Superior temporal gyrus (tissue), 1 donor: ENCODE measurements at regions not wholly inside any gene's neighbourhood (a gene's known extent, or its start where the extent isn't known, plus 50 kb on each side); places are given as distances from the start of the nearest gene placed in this dataset.

Source experiments
- DNase-seq: peaks from one replicate; pipeline ENCODE4 v3.0.0-alpha.2; 2016; ENCODE audit errors: extremely low spot score

GRCh38 chr10:3016016-3016415, 51.3 kb upstream of the PFKP start:
- no peak for DNase-seq

- DNase-seq, result no peak
These were observed 52.4 kb upstream of the PFKP start for GRCh38 chr10:3014968-3015367.

DNA sequence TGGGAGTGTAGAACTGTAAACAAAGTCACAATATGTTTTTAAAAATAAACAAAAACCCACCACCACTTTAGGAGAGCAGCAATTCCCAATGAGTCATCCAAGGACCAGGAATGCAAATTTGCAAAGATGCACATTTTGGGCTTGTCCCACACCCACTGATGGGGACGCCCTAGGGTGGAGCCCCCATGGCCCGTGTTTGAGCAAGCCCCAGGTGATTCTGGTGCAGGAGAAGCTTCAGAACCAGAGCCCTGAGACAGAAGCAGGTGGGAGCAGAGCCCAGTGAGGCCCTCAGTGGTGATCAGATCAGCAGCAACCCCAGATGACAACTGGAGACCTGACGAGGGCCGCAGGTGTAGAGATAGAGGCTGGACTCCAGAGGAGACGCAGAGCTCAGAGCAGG, 55.1 kb upstream of the PFKP start:
- DNase-seq, result no peak

DNA sequence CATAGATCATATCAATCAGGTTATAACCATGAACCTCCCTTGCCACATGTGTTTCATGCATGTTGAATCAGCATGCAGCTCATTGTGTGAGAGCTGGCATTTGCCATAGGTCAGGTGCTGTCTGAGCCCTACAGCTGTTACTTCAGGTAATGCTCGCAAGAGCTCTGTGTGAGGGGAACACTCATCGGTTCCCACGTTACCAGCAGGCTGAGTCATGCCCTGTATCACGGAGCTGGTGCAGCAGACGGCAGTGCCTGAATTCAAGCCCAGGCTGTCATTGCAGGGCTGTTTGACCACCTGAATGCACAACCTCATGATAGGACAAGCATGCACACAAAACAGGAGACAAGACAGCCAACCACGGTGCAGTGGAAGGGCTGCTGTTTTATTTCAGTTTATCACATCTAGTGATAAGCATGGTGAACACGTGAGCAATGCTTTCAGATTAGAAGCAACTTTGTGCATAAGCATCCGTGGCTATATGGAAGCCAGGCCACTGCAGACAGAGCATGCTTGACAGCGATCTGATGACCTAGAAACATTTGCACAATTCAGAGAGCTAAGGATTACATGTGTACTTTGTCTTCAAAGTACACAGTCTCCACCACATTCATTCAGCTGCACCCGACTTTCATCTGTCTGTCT, 56.4 kb upstream of the PFKP start:
- no peak for DNase-seq

GRCh38 chr10:3010334-3010733, 57.0 kb upstream of the PFKP start:
- DNase-seq, result no peak

DNA sequence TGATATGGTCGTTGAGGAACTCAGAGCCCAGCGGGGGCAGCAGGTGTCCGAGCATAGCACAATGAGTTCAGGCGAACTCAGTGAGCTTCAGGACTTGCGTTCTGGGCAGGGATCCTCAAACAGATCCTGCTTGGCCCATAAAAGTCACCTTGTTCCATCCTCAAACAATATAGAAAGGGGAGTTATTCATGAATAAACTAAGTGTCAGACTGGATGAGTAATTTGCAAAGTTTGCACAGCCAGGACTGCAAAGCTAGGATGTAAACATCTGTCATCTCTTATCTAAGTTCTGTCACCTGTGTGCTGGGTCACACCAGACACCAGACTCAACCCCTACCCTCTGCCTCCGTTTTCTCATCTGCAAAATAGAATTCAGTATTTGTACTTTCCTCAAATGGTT, 58.0 kb upstream of the PFKP start:
- no peak for DNase-seq

- DNase-seq, result no peak
These were observed 58.7 kb upstream of the PFKP start for GRCh38 chr10:3008518-3009195.

DNA sequence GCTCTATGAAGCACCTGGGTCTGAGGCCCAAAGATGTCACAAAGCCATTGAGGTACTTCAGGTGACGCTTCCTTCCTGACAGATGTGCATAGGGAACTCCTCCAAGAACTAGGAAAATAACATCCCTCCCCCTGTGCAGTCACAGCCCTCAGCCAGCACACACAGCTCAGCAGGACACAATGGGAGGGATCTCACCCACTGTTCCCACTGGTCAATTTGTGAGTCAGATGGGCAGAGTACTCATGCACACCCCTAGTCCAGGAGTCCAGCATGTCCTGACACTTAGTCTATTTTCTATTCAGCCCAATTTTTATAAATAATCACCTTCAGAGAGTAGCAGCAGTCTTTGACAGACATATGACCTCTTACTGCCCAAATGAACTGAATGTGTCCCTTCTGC, 60.7 kb upstream of the PFKP start:
- no peak for DNase-seq

DNA sequence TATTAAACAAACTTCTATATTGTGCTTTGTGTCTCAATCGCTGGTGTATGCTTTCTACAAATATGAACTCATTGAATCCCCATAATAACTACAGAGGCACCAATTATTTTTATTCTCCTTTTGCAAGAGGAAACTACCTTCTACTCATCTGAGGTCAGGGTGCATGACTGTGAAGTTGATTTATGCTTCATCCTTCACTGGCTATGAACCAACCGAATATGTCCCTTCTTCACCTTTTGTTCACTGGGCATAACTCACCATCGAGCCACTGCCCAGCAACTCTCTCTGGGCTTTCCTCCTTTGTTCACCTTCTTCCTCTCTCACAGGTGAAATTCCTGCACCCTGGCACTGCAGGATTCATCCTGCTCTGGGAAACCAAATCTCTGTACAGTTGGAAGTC, 61.3 kb upstream of the PFKP start:
- no peak for DNase-seq

DNA sequence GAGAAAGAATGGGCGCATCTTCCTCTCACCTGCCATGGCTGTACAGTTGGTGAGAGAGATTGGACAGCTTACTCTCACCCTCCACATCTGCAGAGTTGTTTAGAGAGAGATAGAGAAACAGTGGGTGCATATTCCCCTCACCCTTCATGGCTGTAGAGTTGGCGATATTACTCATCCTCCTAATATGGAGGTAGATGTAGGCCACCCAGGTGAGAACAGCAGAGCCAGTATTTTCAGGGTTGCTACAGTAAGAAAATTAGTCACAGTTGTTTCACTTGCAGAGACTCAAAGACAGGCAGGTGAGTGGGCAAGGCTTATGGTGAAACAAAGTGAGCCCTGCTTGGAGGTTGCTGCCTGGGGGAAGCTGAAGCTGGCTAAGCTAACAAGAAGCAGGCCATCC, 65.0 kb upstream of the PFKP start:
- DNase-seq, result no peak

GRCh38 chr10:3000048-3000447, 67.3 kb upstream of the PFKP start:
- DNase-seq, result no peak

DNA sequence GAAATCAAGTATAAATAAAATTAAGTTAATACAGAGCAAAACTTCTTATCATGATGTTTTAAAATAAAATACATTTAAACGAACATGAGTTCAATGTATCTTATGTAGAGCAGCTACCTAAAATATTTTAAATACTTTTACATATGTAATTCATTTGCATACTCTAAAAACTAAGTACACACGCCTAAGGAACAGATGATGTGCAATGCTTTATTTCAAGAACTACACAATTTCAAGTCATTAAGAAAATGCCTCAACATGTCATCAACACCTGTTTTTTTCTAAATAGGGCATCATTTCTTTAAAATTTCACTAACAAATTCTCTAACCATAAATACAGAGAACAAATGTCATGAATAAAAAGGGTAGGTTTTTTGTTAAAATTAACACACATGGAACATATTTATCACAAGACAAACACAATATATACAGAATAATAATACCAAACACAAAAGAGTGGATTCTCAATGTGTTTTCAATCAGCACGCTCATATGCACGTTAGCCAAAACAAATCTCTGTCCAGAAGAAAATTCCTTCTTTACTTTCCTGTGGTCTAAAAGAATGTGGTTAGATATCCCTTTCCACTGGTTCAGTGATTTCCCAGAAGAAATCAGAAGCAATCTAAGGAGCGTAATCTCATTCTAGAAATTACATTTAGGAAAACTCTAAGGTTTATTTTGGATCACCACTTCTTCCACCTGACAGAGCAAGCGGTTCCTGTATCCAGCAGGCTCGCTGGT, 73.0 kb upstream of the PFKP start:
- DNase-seq, result no peak

DNA sequence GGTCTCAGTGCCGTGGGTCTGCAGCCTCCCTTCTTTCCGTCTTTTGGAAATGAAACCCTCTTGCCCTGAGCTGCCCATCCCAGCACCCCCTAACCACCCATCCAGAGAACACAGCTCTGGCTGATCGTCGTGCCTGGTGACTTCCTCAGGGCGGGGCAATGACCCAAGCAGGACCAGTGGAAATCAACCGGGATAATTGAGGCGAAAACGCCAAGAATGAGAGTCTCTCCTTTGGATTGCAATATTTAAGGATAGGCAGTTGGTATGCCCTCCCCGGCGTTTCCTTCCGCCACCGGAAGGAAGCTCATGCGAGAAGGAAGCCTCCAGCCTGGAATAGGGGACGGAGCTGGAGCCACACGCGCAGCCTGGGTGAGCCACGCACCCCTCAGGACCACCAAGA, 73.7 kb upstream of the PFKP start:
- DNase-seq, result no peak

DNA sequence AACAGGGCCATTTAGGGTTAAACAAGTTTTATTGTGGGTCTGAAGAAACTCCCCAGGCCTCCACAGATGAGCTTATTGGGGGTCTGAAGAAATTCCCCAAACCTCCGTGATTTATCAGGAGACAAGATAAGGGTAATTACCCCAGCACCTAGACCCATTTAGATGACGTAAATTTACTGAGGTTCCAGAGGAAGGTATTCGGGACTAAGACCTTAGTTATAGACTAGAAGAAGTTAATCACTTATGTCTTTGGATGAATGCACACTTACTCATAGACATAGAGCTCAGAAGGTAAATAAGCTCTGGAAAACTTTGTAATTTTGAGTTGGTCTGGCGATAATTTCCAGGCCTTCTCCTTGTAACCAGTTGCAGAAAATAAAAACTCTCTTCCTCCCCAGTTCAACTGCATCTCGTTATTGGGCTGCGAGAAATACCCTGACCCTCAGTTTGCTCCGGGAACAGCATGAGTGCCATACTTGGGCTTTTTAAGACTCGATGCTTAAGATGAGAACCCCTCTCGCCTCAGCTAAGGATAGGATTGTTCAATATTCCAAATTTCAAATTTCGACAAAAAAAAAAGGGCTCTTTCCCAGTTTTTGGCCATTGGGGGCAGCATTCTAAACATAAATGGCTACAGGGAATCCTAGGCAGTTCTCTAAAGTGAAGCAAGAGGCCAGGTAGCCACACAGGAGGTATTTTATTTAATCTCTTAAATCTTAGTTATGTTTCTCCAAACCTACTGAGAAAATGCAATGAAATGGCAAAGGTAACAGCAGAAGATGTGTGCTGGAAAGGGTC, 74.7 kb upstream of the PFKP start:
- no peak for DNase-seq

DNA sequence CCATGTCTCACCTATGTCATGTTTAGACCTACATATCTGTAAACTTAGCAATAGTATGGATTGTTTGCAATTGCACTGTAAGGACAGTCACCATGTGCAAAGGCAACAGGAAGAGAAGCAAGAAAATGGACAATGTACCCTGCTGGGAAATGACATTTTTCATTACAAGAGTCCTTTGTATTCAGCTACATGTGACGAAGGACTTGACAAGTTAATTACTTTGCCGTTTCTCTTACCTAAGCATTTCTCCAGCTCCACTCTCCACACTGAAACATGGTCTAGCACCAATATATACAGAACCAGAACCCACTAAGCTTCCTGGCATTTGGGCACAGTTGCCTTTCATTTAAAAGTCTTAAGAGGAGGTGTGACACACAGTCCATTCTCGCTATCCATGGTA, 76.6 kb upstream of the PFKP start:
- DNase-seq, result no peak

DNA sequence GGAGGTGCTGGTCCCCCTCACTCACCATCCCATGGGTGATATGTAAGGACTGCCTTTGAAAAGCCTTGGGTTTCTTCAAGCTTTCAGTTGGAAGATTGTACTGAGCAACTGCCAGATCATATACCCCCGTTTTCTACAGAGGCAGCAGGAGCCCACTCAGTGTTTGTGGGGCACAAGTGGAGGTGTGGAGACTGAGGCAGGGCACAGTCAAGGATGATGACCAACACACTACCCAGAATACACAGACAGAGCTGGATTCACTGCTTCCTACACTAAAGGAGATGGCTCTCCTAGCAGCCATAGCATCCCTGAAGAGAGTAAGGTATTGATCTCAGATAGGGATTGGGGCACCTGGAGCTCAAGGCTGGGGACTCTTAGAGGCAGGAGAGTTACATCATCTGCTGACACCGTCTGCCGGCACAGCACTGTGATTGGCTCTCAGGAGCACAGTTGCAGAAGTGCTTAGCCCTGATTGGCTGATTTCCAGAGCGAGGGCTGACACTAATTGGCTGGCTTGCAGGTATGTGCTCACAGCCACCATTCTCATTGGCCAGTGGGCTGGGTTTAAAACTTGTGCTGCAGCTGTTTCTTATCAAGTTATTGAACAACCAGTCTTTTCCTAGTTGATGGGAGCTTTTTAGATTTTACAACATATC, 77.9 kb upstream of the PFKP start:
- no peak for DNase-seq

GRCh38 chr10:2987185-2987768, 80.1 kb upstream of the PFKP start:
- no peak for DNase-seq

DNA sequence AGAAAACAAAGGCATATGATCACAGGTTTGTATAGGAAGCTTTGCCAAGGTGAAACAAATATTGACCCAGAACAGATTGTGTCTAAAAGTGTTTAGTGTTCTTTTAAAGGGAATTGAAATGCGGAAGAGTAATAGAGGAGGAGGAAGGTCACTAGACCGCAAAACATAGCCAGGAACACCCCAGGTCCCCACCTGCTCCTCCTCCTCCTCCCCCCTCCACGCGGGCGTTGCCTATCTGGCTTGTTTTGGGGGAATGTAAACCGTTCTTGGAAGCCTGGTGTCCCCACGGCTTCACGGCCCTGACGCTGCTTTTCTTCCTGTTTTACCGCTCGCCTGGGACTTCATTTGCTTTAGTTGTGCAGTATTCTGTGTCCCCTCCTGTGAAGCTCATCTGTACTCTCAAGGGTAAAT, 81.0 kb upstream of the PFKP start:
- DNase-seq, result no peak

DNA sequence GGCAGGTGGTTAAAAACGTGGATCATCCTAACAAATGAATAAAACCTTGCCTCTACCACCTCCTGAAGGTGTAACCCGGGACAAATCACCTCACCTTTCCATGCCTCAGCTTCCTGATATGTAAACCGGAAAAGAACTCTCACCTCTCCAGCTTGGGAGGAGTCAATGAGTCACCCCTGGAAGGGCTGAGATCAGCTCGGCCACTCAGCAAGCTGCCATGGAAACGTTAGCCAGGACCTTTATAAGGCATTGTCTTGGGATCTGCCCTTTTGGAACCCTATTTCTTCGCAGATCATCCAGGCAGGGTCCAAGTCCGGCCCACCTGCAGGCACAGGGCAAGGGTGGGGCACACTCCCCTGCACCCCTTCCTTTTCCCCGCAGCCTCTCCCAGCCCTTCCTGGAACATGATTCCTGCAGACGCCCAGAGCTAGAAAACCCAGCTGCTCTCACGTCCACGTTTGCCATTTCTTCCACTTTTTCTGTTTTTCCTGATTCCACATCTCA, 81.6 kb upstream of the PFKP start:
- no peak for DNase-seq

DNA sequence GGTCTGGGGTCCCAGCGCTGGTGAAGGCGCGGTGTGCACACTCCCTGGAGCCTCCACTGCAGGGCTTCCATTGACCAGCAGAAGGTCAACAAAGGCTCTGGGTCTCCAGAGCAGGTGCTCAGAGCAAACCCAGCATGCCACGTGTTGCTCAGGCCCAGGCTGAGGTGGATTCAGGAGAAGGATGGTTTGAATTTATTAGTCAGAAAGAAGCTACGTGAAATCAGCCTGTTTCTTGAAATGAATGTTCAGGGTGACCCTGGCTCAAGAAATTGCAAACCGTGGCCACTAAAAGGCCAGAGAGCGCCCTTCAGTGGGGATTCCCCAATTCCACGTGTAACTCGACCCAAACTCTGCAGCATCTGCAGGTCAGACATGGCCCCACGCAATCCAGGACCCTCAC, 82.7 kb upstream of the PFKP start:
- no peak for DNase-seq

- DNase-seq, result no peak
These were observed 85.2 kb upstream of the PFKP start for GRCh38 chr10:2982146-2982545.
